ENCODE measurements at regions not wholly inside any gene's neighbourhood (a gene's known extent, or its start where the extent isn't known, plus 50 kb on each side); places are given as distances from the start of the nearest gene placed in this dataset.

- TF ChIP-seq YY1 (IDR thresholded peaks at IDR 0.05), result no peak
- no peak for TF ChIP-seq JUND (IDR thresholded peaks at IDR 0.05)
- TF ChIP-seq NR2F2 (IDR thresholded peaks at IDR 0.05), result no peak
- TF ChIP-seq MAX (IDR thresholded peaks at IDR 0.05), result no peak
- no peak for TF ChIP-seq TAF1 (conservative IDR thresholded peaks at IDR 0.05)
- TF ChIP-seq EGR1 (IDR thresholded peaks at IDR 0.05; ENCODE audit: low read depth in 2 of 2), result no peak
- TF ChIP-seq CTCF (IDR thresholded peaks at IDR 0.05; ENCODE audit: low read depth, low read length, missing input control), result no peak
- TF ChIP-seq RAD21 (IDR thresholded peaks at IDR 0.05), result no peak
- no peak for TF ChIP-seq FOXA2 (IDR thresholded peaks at IDR 0.05)
Observed at GRCh38 chr9:91502913-91503672, 79.5 kb upstream of the NFIL3 start.
